Upper lobe of left lung (tissue), 4 donors: ENCODE measurements at regions not wholly inside any gene's neighbourhood (a gene's known extent, or its start where the extent isn't known, plus 50 kb on each side); places are given as distances from the start of the nearest gene placed in this dataset.

Experiments
- POLR2A ChIP-seq, 4 donors: fragments of 450-650 bp; IDR thresholded peaks; one replicate each; pipeline ENCODE4 v1.5.1; 2016 to 2017; ENCODE audit warnings: antibody characterized with exemption in 4 of 4, mild to moderate bottlenecking in 2 of 4
- TF ChIP-seq, protein P1 (sequence below), 6 experiments: fragments of 450-650 bp in 4 of 6; fragments of 200-600 bp in 2 of 6; sonication (generic) in 2 of 6; IDR thresholded peaks; one replicate each; pipeline ENCODE4 v1.5.1; 2016 to 2019; ENCODE audit warnings: antibody characterized with exemption in 6 of 6

DNA sequence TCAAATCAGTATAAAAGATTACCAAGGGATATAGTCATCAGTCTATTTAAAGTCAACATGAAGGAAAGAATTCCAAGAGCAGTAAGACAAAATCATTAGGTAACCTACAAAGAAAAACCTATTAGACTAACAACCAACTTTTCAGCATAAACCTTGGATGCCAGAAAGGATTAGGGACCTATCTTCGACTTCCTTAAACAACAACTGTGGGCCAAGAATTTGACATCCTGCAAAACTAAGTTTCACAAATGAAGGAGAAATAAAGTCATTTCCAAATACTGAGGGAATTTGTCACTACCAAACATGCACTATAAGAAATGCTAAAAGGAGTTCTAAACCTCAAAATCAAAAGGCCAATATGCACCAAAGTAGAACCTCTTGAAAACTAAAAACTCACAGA is 147.9 kb upstream of the TFPI start:
- TF ChIP-seq, protein P1, sequence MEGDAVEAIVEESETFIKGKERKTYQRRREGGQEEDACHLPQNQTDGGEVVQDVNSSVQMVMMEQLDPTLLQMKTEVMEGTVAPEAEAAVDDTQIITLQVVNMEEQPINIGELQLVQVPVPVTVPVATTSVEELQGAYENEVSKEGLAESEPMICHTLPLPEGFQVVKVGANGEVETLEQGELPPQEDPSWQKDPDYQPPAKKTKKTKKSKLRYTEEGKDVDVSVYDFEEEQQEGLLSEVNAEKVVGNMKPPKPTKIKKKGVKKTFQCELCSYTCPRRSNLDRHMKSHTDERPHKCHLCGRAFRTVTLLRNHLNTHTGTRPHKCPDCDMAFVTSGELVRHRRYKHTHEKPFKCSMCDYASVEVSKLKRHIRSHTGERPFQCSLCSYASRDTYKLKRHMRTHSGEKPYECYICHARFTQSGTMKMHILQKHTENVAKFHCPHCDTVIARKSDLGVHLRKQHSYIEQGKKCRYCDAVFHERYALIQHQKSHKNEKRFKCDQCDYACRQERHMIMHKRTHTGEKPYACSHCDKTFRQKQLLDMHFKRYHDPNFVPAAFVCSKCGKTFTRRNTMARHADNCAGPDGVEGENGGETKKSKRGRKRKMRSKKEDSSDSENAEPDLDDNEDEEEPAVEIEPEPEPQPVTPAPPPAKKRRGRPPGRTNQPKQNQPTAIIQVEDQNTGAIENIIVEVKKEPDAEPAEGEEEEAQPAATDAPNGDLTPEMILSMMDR (IDR thresholded peaks at IDR 0.05) = no peak
- no peak for TF ChIP-seq POLR2A (IDR thresholded peaks at IDR 0.05)
